ENCODE measurements at regions not wholly inside any gene's neighbourhood (a gene's known extent, or its start where the extent isn't known, plus 50 kb on each side); places are given as distances from the start of the nearest gene placed in this dataset.

DNA sequence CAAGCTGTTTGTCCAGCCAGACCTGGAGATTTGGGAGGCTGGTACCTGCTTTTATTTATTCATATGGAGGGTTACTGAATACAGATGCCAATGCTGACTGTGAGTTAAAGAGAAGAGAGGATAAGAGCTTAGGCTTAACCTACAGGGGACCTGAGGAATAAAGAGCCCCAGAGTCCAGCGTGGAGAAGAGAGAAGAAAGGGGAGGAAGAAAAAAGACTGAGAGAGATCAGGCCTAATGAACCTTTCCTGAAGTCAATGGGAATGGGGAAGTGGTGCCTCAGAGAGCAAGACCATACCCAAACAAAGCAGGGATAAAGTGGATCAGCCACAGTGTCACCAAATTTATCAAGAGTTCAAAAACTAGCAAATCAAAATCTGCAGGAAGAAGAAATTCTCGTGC is 348.6 kb upstream of the KCNH7 start:
- TF ChIP-seq, protein P1, sequence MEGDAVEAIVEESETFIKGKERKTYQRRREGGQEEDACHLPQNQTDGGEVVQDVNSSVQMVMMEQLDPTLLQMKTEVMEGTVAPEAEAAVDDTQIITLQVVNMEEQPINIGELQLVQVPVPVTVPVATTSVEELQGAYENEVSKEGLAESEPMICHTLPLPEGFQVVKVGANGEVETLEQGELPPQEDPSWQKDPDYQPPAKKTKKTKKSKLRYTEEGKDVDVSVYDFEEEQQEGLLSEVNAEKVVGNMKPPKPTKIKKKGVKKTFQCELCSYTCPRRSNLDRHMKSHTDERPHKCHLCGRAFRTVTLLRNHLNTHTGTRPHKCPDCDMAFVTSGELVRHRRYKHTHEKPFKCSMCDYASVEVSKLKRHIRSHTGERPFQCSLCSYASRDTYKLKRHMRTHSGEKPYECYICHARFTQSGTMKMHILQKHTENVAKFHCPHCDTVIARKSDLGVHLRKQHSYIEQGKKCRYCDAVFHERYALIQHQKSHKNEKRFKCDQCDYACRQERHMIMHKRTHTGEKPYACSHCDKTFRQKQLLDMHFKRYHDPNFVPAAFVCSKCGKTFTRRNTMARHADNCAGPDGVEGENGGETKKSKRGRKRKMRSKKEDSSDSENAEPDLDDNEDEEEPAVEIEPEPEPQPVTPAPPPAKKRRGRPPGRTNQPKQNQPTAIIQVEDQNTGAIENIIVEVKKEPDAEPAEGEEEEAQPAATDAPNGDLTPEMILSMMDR (conservative IDR thresholded peaks at IDR 0.05; ENCODE audit: low read length), result no peak
- TF ChIP-seq EZH2phosphoT487 (IDR thresholded peaks at IDR 0.05; ENCODE audit: borderline replicate concordance), result no peak
